NCI-H82 (cell line): ENCODE measurements at regions not wholly inside any gene's neighbourhood (a gene's known extent, or its start where the extent isn't known, plus 50 kb on each side); places are given as distances from the start of the nearest gene placed in this dataset.

Source experiments
- DNase-seq: peaks from one replicate; lab custom pipeline; 2025; lab: John Stamatoyannopoulos, UW

GRCh38 chr11:80157447-80157846, 716.6 kb upstream of the TENM4 start:
- DNase-seq, result no peak

- no peak for DNase-seq
Observed at GRCh38 chr11:80156062-80156461, 715.2 kb upstream of the TENM4 start.

- DNase-seq, result peak; percentile 66
Observed at GRCh38 chr11:80155412-80156017, 714.7 kb upstream of the TENM4 start.

GRCh38 chr11:80146232-80146631, 705.4 kb upstream of the TENM4 start:
- peak; percentile 10 for DNase-seq

- no peak for DNase-seq
Observed at GRCh38 chr11:80144897-80145594, 704.2 kb upstream of the TENM4 start.

GRCh38 chr11:80136991-80137390, 696.2 kb upstream of the TENM4 start:
- DNase-seq, result no peak

GRCh38 chr11:80129396-80129795, 688.6 kb upstream of the TENM4 start:
- DNase-seq, result no peak

GRCh38 chr11:80122211-80122610, 681.4 kb upstream of the TENM4 start:
- no peak for DNase-seq

GRCh38 chr11:80118073-80118472, 677.2 kb upstream of the TENM4 start:
- DNase-seq, result no peak

GRCh38 chr11:80116796-80117195, 676.0 kb upstream of the TENM4 start:
- DNase-seq, result no peak

- DNase-seq, result no peak
Observed at GRCh38 chr11:80109652-80110051, 668.8 kb upstream of the TENM4 start.

GRCh38 chr11:80109031-80109430, 668.2 kb upstream of the TENM4 start:
- no peak for DNase-seq

GRCh38 chr11:80107415-80107814, 666.6 kb upstream of the TENM4 start:
- no peak for DNase-seq

GRCh38 chr11:80104191-80104590, 663.4 kb upstream of the TENM4 start:
- DNase-seq, result no peak

GRCh38 chr11:80103142-80103859, 662.5 kb upstream of the TENM4 start:
- DNase-seq, result no peak

GRCh38 chr11:80097146-80097545, 656.3 kb upstream of the TENM4 start:
- DNase-seq, result no peak

GRCh38 chr11:80096736-80097135, 655.9 kb upstream of the TENM4 start:
- DNase-seq, result no peak

GRCh38 chr11:80086496-80087055, 645.7 kb upstream of the TENM4 start:
- no peak for DNase-seq

- DNase-seq, result no peak
Observed at GRCh38 chr11:80085563-80085962, 644.7 kb upstream of the TENM4 start.

GRCh38 chr11:80084608-80085007, 643.8 kb upstream of the TENM4 start:
- DNase-seq, result no peak

- no peak for DNase-seq
Observed at GRCh38 chr11:80083531-80083951, 642.7 kb upstream of the TENM4 start.

GRCh38 chr11:80082406-80082805, 641.6 kb upstream of the TENM4 start:
- peak; percentile 4 for DNase-seq

GRCh38 chr11:80077113-80077512, 636.3 kb upstream of the TENM4 start:
- DNase-seq, result no peak
